Spleen (tissue), 11 donors: ENCODE measurements at regions not wholly inside any gene's neighbourhood (a gene's known extent, or its start where the extent isn't known, plus 50 kb on each side); places are given as distances from the start of the nearest gene placed in this dataset.

Experiments used
- DNase-seq: peaks from one replicate; pipeline ENCODE4 v3.0.0-alpha.2; 2020
- H3K27ac ChIP-seq, 8 donors: fragments of 200-600 bp; sonication (generic) in 7 of 8; 1 replicate in 4 of 8; 2 replicates in 4 of 8; pipeline versions ENCODE4 v1.5.0 to v1.8.0; 2016 to 2021; ENCODE audit warnings: inconsistent platforms in 4 of 8, mild to moderate bottlenecking in 4 of 8, moderate library complexity in 1 of 8
- H3K27me3 ChIP-seq, 7 donors: fragments of 200-600 bp; sonication (generic) in 6 of 7; replicated peaks in 1 of 7; 1 replicate in 4 of 7; 2 replicates in 3 of 7; pipeline versions ENCODE4 v1.5.0 to v1.8.0; 2016 to 2021; ENCODE audit warnings: inconsistent platforms in 3 of 7, mild to moderate bottlenecking in 1 of 7
- H3K36me3 ChIP-seq, 6 donors: fragments of 200-600 bp; sonication (generic) in 5 of 6; 1 replicate in 4 of 6; 2 replicates in 2 of 6; pipeline versions ENCODE4 v1.5.0 to v1.8.0; 2016 to 2021; ENCODE audit warnings: inconsistent platforms in 2 of 6
- H3K4me1 ChIP-seq, 6 donors: fragments of 200-600 bp; sonication (generic) in 5 of 6; 1 replicate in 3 of 6; 2 replicates in 3 of 6; pipeline versions ENCODE4 v1.5.0 to v1.8.0; 2016 to 2021; ENCODE audit warnings: inconsistent platforms in 3 of 6
- H3K4me3 ChIP-seq, 8 donors: fragments of 200-600 bp; sonication (generic) in 7 of 8; 1 replicate in 4 of 8; 2 replicates in 4 of 8; pipeline versions ENCODE4 v1.5.0 to v1.8.0; 2016 to 2021; ENCODE audit warnings: inconsistent platforms in 4 of 8, mild to moderate bottlenecking in 4 of 8, moderate library complexity in 2 of 8
- H3K9me3 ChIP-seq, 8 donors: fragments of 200-600 bp; sonication (generic) in 7 of 8; 1 replicate in 4 of 8; 2 replicates in 4 of 8; pipeline versions ENCODE4 v1.5.0 to v1.8.0; 2016 to 2021; ENCODE audit warnings: inconsistent platforms in 4 of 8
- POLR2A ChIP-seq, 3 donors: fragments of 450-650 bp; IDR thresholded peaks; one replicate each; pipeline ENCODE4 v1.5.1; 2017; ENCODE audit warnings: antibody characterized with exemption in 3 of 3, mild to moderate bottlenecking in 1 of 3
- POLR2AphosphoS5 ChIP-seq, 3 donors: sonication (generic); formaldehyde crosslinking; IDR thresholded peaks; one replicate each; pipeline ENCODE4 v1.5.1; 2017; ENCODE audit warnings: antibody characterized with exemption in 3 of 3
- WGBS, 5 donors: extraction: QIAGEN DNeasy Blood & Tissue Kit in 3 of 5; methylation state at CpG; one replicate each; pipeline versions ENCODE4 v1.1.5 to v1.1.7; 2013 to 2018; 5-methylcytosine and 5-hydroxymethylcytosine counted together
- intact Hi-C: fragments of 100-400 bp; cut with DNase I; formaldehyde crosslinking; loops from one replicate; pipeline ENCODE4 v1.15.0; 2023; ENCODE audit warnings: low total_unique reads
- TF ChIP-seq, protein P1 (sequence below), 11 experiments: fragments of 200-600 bp in 7 of 11; fragments of 450-650 bp in 4 of 11; sonication (generic) in 4 of 11; IDR thresholded peaks in 8 of 11; conservative IDR thresholded peaks in 3 of 11; 1 replicate in 7 of 11; 2 replicates in 4 of 11; pipeline versions ENCODE4 v1.4.0 to v1.8.0; 2016 to 2021; ENCODE audit warnings: antibody characterized with exemption in 11 of 11, inconsistent platforms in 4 of 11, mild to moderate bottlenecking in 1 of 11
- donor health status: healthy with polysubstance abuse.
- donor health status: DM: no; HTN: no; CAD: no; lungs with moderate emphysema.
- donor health status: DM: no; HTN: no; CAD: no.
- donor health status: Bipolar disorder and iron deficiency.
- donor health status: healthy.
- donor health status: DM: no; HTN: no; CAD: no.
- donor health status: DM: yes; HTN: yes; CAD: no.

DNA sequence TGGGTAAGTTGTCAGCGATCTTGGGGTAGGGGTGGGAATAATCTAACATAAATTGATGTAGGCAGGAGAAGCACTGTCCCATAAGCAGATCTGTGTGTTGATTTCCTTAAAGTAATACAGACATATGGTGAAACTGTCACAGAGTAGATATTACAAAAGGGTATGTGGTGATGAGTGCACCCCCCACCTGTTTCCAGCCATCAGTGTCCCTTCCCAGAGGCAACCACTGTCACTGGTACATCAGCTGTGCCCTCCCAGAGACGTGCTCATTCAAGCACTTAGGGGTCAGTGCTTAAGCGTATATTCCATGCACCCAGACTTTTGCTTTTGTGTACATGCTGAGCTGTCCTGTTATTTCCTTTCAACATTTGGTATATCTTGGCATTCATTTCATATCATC, 94.3 kb upstream of the PITX1 start:
- H3K9me3 ChIP-seq, result no peaks in the 10 kb centered on the region
- H3K27me3 ChIP-seq, result peaks cover 0 to 15% (median 0%) of the 10 kb centered on the region in 7 donors
- intact Hi-C loops, result no loop called here
- DNase-seq, result no peak
- no peaks in the 10 kb centered on the region for H3K36me3 ChIP-seq
- H3K4me1 ChIP-seq, result no peaks in the 10 kb centered on the region
- H3K4me3 ChIP-seq, result no peak overlapping the region
- WGBS, 5 donors, result 58 to 92% (median 81%) methylated on average over 2 to 3 of the region's 3 CpGs
- TF ChIP-seq, protein P1, sequence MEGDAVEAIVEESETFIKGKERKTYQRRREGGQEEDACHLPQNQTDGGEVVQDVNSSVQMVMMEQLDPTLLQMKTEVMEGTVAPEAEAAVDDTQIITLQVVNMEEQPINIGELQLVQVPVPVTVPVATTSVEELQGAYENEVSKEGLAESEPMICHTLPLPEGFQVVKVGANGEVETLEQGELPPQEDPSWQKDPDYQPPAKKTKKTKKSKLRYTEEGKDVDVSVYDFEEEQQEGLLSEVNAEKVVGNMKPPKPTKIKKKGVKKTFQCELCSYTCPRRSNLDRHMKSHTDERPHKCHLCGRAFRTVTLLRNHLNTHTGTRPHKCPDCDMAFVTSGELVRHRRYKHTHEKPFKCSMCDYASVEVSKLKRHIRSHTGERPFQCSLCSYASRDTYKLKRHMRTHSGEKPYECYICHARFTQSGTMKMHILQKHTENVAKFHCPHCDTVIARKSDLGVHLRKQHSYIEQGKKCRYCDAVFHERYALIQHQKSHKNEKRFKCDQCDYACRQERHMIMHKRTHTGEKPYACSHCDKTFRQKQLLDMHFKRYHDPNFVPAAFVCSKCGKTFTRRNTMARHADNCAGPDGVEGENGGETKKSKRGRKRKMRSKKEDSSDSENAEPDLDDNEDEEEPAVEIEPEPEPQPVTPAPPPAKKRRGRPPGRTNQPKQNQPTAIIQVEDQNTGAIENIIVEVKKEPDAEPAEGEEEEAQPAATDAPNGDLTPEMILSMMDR (IDR thresholded peaks at IDR 0.05 in 8 of 11, conservative IDR thresholded peaks at IDR 0.05 in 3 of 11), result no peak
- TF ChIP-seq POLR2AphosphoS5 (IDR thresholded peaks at IDR 0.05) (no peak), POLR2A (IDR thresholded peaks at IDR 0.05) (no peak)
- H3K27ac ChIP-seq, result no peak overlapping the region

DNA sequence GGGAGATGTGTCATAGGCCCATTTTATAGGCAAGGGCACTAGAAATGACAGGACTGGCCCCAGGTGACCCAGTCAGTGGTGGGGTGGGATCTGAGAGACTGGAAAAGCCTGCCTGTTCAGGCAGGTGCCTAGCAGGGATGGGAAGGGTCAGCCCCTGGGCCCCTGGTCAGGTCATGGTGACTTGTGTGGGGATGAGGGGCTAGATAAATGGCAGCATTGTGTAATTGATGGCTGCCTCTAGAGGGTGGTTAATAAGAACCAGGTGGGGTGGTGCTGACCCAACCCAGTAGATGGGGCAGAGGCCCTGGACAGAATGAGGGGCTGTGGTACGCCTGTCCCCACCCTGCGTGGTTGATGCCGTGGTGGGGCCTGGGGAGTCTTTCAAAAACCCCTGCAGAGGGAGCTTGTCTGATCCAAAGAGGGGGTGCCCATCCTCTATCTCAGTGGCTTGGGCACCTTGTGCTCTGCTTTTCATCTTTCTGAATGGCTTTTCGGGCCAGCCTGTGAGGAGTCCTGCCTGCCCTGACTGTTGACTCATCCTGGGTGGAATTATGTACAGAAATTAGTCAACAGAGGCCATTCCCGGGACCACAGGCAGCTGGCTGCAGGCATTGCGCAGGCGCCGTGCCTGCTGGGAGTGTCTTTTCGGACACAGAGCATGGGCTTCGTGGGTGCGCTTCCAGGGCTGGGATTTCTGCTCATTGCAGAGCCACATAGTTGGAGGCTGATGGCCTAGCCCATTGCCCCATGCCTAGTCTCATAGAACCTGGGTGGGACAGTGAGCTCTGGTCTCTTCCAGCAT, 93.6 kb upstream of the PITX1 start:
- peaks cover 0 to 19% (median 0%) of the 10 kb centered on the region in 7 donors for H3K27me3 ChIP-seq
- H3K27ac ChIP-seq, result no peak overlapping the region
- intact Hi-C loops, result no loop called here
- TF ChIP-seq, protein P1 (IDR thresholded peaks at IDR 0.05 in 8 of 11, conservative IDR thresholded peaks at IDR 0.05 in 3 of 11), result no peak
- TF ChIP-seq POLR2AphosphoS5 (IDR thresholded peaks at IDR 0.05), result no peak
- TF ChIP-seq POLR2A (IDR thresholded peaks at IDR 0.05), result no peak
- no peak overlapping the region for H3K4me3 ChIP-seq
- peak; percentile 52 for DNase-seq
- no peaks in the 10 kb centered on the region for H3K4me1 ChIP-seq
- no peaks in the 10 kb centered on the region for H3K36me3 ChIP-seq
- H3K9me3 ChIP-seq, result no peaks in the 10 kb centered on the region
- WGBS, 5 donors, result 89 to 96% (median 92%) methylated on average over 11 of the region's 11 CpGs

DNA sequence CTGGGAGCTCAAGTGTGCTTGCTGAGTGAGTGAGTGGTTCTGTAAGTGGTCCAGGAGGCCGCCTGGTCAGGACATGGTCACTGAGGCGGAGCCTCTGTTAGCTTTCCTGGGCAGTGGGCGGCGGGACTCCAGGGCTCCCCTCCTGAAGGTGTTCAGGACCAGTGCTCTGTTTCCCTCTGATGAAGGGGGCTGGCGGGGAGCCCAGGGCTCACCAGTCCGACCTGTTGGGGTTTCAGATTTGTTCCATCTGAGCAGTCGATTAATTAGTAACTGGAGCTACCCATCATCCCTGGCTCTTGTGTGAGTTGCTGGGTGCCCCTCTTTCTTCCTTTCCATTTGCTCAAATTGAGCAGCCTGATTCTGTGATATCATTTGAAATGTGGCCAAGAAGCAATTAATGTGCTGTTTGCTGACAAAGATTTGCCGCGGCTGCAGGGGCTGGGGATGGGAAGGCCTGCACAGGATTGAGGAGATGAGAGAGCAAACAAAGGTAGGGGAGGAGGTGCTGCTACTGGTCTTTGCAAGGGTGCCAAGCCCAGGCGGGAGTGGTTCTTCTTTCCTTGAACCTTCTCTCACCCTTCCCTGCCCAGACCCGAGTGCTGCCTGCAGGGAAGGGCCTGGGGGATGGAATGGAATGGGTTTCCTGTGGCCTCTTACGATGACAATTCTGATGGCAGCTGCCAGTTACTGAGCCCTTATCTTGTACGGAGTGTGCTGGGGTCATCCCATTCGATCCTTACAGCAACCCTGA, 92.8 kb upstream of the PITX1 start:
- H3K36me3 ChIP-seq, result no peaks in the 10 kb centered on the region
- WGBS, 5 donors, result 75 to 80% (median 79%) methylated on average over 14 of the region's 14 CpGs
- no peak overlapping the region for H3K27ac ChIP-seq
- no peaks in the 10 kb centered on the region for H3K9me3 ChIP-seq
- H3K4me1 ChIP-seq, result no peaks in the 10 kb centered on the region
- peak; percentile 49 for DNase-seq
- H3K4me3 ChIP-seq, result no peak overlapping the region
- peaks cover 0 to 19% (median 0%) of the 10 kb centered on the region in 7 donors for H3K27me3 ChIP-seq
- TF ChIP-seq POLR2AphosphoS5 (IDR thresholded peaks at IDR 0.05), result no peak
- TF ChIP-seq, protein P1 (IDR thresholded peaks at IDR 0.05 in 8 of 11, conservative IDR thresholded peaks at IDR 0.05 in 3 of 11), result no peak
- no peak for TF ChIP-seq POLR2A (IDR thresholded peaks at IDR 0.05)
- intact Hi-C loops, result no loop called here

DNA sequence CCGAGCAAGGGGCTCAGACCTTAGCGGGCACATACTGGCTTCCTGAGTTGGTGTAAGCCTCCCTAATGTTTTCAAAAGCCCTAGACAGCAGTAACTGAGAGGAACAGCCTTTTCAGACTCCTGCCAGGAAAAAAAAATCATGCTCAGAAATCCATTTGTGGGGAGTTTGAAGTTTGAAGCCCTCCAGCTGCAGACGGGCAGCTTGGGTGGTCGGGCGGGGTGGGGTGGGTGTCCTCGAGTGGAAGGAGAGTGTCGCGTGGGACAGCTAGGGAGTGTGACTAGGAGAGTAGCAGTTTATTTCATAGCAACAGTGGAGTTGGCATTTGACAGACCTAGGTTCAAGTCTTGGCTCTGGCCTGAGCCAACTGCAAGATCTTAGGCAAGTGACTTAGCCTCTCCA, 90.7 kb upstream of the PITX1 start:
- intact Hi-C loops, result no loop called here
- 66 to 75% (median 72%) methylated on average over 8 of the region's 8 CpGs for WGBS, 5 donors

More for the DNA sequence above, 90.7 kb upstream of the PITX1 start:
- DNase-seq, result peak; percentile 11
- Histone ChIP-seq H3K36me3 (no peaks in the 10 kb centered on the region), H3K4me1 (peaks cover 0 to 1% (median 0%) of the 10 kb centered on the region in 6 donors), H3K27me3 (peaks cover 0 to 19% (median 0%) of the 10 kb centered on the region in 7 donors), H3K27ac (no peak overlapping the region), H3K4me3 (no peak overlapping the region), H3K9me3 (no peaks in the 10 kb centered on the region)
- no peak for TF ChIP-seq POLR2A (IDR thresholded peaks at IDR 0.05)
- TF ChIP-seq POLR2AphosphoS5 (IDR thresholded peaks at IDR 0.05), result no peak
- TF ChIP-seq, protein P1 (IDR thresholded peaks at IDR 0.05 in 8 of 11, conservative IDR thresholded peaks at IDR 0.05 in 3 of 11), result no peak
